Frontal cortex (tissue), 3 donors: ENCODE measurements at regions not wholly inside any gene's neighbourhood (a gene's known extent, or its start where the extent isn't known, plus 50 kb on each side); places are given as distances from the start of the nearest gene placed in this dataset.

ENCODE experiments used
- DNase-seq, 2 donors: peaks; one replicate each; pipeline ENCODE4 v3.0.0; 2012; ENCODE audit warnings: low spot score in 2 of 2
- FAIRE-seq: peaks from 2 replicates; lab custom pipeline; 2012; peaks lifted over from hg19 to GRCh38; lab: Jason Lieb, UNC
- donor health status: control.
- donor health status: control.
- donor health status: control.

- peak; percentile 66 for FAIRE-seq
- DNase-seq = no peak
Measured at GRCh38 chr2:211035548-211036185, 479.3 kb downstream of the CPS1 start.

DNA sequence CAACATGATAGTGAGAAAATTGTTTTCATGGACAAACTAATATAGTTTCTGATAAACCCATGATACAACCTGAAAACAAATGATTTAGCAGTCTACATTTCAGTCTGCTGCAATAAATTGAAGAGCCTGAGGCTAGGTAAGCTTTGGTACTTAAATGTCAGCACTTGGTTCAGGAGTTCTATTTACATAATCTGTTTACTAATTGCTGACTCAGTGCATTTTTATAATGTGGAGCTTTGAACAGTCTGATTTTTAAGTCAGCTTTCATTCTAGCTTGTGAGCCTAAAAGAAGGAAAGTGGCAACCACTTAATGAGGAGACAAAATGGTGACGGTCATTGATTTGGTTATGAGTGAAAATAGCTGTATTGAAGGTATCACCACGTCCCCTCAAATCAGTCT is 488.6 kb downstream of the CPS1 start:
- DNase-seq (no peak), FAIRE-seq (no peak)

DNA sequence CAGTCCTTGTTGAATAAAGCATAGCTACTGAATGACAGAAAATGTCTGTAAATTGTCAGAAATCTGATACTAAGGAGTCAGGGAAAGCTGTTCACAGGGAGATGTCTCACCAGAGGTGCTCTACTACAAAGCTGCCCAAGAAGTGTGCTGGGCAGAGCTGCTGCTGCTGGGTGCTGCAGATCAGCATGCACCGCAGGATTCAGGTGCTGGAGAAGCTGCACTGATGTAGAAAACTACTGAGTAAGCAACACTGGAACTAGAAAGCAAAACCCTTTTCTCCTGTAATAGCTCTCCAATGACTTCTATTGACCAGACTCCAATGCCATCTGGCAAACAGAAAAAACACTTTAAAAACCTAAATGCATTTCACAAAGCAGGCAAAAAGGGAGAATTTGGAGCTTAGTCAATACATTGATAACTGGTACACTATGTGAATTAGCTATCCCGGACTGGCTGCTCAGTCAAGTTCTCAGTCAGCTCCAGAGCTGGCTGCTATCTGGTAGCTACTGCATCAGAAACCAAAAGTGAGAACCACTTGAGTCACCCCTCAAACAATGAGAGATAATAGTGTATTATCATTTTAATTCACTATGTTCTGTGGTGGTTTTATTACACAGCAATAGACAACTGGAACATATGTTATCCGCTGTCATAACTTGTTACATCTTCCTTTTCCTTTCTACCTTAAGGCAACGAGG is 493.1 kb downstream of the CPS1 start:
- DNase-seq = no peak
- FAIRE-seq = no peak

GRCh38 chr2:211055438-211055837 is 499.0 kb downstream of the CPS1 start:
- no peak for FAIRE-seq
- no peak for DNase-seq

DNA sequence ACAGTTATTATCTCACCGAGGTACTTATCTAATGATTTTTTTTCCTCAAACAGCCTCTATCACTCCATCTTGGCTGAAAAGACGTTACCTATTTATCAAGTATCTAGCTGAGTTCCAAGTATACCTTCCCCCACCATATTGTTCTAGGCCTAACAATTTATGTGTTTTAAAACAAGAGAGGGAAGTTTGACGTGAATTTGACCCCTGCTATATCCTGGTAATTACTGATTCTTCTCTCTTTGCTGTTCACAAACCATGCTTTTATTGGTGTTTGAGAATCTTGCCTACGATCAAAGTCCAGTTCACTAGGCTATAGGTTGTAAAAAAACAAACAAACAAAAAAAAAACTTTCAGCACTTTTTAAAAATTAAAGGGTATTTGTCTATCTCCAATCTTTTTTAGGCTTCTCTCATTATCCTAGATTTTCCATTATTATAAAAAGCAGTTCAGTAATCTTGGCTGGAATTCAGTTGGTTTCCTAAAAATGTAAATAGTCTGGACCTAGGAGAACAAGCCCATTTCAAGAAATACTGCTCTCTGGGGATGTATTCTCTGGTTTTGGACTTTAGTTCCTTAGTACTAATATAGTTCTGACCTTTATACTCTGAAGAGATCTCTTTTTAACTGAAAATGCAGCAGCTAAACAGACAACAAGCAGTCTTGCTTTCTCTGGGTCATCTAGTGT is 505.4 kb downstream of the CPS1 start:
- FAIRE-seq = no peak
- no peak for DNase-seq

DNA sequence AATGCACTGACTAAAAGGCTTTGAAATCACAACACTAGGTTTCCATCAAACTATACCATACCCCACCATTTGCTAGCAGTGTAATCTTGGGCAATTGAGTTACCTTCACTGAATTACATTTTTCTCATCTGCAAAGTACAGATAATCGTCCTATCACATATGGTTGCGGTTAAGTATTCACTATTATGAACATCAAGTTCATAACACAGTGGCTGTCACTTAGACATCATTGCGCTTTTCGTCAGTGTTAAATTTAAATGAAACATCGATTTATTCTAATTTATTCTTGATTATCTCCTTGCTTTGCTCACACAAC is 505.9 kb downstream of the CPS1 start:
- FAIRE-seq (no peak), DNase-seq (no peak)

DNA sequence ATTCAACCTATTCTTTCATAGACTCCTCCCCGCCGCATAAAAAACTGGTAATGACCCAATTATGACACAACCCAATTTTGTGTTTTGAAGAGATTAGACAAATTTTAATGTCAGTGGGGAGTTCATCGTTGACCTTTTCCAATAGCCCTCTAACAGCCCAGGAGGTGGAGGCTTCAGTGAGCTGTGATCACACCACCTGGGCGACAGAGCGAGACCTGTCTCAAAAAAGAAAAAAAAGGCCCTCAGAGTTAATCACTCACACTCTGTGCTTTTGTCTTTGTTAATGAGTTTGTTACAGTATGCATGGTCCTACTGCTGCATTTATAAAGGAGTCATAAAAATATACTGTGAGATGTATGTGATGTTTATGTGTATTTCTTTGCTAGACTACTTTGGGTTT is 510.6 kb downstream of the CPS1 start:
- no peak for FAIRE-seq

DNA sequence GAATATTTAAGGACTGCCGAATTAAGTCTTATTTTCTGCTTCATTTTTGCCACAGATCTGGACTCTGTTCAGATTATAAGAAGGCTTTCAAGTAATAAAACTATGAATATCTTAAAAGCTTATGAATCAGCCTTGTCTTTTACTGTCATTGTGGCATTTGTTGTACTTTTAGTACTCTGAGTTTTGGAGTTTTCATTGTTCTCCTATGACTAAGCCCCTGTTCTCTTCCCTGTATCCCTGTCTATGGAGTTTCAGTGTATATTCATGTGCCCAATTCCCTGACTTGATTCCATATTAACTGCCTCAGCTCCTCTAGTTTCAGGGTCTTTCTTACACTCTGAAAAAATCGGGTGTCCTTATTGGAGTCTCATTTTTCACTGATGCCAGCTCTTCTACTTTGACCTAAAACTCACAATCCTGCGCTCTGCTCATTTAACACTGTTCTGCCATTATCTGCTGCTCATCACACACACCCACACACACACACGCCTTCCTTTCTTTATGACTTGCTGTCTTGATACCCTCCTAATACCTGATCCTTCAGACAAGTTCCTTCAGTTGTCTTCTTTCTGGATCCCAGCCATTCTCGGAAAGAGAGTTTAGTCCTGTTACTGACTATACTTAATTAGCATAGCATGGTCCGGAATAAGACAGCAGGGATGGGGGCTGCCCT is 511.8 kb downstream of the CPS1 start:
- no peak for DNase-seq
- FAIRE-seq = no peak

More for the DNA sequence above, 510.6 kb downstream of the CPS1 start:
- DNase-seq = no peak

DNA sequence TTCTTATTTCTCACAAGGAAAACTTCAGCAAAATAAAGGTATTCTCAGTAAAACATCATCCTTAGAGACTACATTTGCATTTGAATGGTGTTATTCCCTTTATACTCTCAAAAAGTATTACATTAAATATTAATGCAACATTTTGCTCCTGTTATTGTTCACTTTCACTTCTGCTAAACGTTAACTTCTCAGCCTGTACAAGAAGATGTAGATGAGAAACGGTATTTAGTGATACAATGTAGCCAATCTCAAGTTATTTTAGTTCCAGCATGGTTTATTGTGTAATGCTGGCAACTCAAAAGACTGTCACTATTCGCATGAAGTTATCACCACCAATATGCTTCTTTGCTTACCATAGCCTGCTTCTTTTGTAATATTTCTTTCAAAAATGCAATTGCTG is 514.1 kb downstream of the CPS1 start:
- no peak for FAIRE-seq
- no peak for DNase-seq

GRCh38 chr2:211077216-211077767 is 520.9 kb downstream of the CPS1 start:
- DNase-seq (no peak), FAIRE-seq (no peak)

DNA sequence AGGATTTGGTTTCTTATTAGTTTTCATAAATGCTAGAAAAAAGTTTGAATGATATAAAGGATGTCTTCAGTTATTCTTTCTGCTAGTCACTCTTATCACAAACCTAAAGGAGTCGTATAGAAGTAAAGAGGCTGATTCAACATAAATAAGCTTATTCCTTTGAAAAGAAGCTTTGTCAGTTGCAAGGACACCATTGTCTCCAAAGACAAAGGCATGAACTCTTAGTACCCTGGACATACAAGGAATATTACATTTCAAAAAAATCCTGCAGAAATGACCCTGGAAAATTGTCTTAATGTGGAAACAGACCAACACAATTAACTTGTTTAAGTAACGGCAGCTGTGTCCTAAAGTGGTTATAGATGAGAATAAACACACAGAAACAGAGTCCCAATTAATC is 528.0 kb downstream of the CPS1 start:
- DNase-seq (no peak), FAIRE-seq (no peak)

DNA sequence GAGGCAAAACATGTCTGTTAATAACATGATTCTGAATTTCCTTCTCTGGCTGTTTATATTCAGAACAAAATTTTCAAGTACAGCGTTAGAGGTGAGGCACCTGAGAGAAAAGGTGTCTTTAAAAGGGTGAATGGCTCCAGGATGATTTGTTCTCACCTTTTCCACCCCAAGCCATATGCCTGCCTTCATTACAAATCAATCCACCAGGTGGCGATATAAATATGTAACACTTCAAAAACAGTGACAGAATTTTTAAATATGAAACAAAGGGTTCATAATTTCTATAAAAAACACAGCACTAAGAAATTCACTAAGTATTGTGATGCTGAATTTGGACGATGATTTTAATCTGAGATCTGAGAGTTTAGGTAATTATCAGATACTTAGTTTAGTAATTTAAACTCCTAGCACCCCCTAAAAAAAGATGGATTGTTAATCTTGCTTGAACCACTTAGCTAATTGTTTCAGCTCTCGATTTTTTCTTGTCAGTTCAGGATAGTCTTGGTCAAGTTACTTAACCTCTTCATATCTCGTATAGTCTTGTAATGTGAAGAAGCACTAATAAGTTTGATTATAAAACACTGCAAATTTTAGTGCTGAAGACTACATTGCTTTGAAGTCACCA is 528.8 kb downstream of the CPS1 start:
- DNase-seq = peak in 1 of 2 donors; percentile 13
- FAIRE-seq = peak; percentile 6

GRCh38 chr2:211086049-211086448 is 529.6 kb downstream of the CPS1 start:
- FAIRE-seq = no peak
- DNase-seq = no peak

DNA sequence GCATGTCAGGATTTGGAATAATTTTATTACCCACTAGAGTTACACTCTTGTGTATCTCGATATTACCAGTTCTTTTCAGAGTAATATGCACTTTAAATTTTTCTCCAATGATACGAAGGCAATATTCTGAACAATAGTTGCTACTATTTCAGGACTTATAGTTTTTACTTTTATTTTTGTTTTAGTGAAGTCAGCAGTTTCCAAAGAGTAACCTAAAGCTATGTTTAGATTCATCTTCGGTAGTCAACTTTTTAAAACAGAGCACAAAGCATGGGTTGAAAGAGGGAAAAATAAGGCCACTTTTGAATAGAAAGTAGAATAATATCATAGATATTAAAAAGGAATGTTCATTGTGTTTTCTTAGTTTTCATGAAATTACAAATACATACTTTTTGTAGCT is 532.7 kb downstream of the CPS1 start:
- FAIRE-seq = no peak
- no peak for DNase-seq

DNA sequence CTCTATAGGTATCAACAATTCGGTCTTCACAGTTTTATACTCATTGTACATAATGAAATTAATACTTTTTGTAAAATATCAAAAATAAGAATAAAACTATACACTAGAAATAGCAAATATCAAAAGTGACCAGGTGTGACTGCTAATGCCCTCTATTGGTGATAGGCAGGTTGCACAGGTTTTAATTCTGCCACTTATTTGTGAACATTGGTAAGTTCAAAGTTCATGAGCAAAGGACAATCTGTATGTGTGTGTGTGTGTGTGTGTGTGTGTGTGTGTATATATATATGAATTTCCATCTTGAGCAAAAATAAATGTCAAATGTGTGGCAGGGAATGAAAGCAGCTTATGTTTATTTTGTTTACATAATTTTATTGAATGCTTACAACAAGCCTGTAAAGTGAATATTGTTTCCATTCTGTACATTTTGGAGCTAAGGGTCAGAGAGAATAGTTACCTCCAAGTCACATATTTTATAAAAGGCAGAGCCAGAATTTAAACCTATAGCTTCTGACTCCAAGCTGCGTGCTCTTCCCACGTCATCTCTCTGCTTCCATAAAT is 537.4 kb downstream of the CPS1 start:
- no peak for FAIRE-seq

GRCh38 chr2:211103989-211104388 is 547.6 kb downstream of the CPS1 start:
- DNase-seq (no peak), FAIRE-seq (no peak)

More for the DNA sequence above, 537.4 kb downstream of the CPS1 start:
- no peak for DNase-seq

DNA sequence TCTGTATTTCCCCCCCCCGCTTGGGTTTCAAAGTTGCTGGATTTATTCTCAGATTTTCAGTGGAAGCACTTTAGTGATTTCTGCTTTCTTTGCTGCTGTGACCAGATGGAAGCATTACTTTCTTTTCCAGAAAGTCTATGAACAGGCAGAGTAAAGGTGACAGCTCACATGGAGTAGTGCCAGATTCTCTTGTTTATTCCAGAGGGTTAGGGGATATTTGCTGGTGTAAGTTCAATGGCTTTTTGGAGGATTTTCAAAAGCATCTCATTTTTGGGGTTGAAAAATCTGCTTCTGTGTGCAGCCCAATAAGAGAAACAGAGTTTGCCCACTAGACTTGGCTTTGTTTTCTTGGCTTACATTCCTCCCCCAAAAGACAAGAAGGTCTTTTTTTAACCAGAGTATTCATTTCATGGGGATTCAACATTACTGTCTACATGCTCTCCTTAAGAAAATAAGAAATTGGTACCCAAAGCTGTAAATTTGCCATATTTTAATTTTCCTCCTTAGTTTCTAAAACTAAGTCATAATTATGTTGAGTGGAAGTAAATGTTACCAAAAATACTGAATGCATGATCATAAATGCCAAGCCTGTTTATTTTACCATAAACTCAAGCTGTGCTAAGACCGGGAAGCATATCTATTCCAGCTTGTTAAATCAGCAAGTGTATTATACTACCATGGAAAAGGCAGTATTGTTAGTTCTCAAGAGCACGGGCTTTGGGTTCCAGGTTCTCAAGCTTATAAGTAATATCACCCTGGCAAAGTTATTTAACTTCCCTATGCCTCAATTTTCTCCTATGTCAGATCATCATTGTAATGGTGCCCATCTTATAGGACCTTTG is 557.2 kb downstream of the CPS1 start:
- DNase-seq (no peak), FAIRE-seq (no peak)

DNA sequence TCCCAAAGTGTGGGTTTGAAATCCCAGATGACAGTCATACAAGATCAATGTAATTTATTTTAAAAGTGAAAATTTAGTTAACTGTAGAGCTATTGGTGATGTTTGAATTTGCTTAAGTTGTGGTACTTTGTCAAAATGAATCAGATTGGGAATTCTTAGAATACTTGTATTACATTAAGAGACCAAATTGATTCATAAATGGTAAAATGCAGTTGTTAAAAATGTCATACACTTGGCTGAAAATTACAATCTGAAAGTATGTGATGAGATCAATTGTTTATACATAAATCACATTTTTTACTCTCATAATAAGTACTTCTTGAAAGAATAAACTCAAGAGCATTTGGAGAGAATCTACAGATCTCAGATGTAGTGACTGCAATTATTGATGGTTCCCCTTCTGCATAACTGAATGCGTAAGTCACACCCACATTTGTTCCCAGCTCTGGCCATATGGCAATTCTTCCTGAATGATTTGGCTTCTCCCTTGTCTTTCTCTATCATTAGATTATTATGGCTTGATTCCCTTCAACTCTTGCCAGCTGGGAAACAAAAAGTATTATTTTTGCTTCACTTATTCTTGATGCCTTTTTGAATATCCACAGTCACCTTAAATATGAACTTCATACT is 558.5 kb downstream of the CPS1 start:
- FAIRE-seq (no peak), DNase-seq (no peak)

- FAIRE-seq (no peak), DNase-seq (no peak)
Measured at GRCh38 chr2:211117026-211117425, 560.6 kb downstream of the CPS1 start.
